ENCODE measurements at regions not wholly inside any gene's neighbourhood (a gene's known extent, or its start where the extent isn't known, plus 50 kb on each side); places are given as distances from the start of the nearest gene placed in this dataset.

DNA sequence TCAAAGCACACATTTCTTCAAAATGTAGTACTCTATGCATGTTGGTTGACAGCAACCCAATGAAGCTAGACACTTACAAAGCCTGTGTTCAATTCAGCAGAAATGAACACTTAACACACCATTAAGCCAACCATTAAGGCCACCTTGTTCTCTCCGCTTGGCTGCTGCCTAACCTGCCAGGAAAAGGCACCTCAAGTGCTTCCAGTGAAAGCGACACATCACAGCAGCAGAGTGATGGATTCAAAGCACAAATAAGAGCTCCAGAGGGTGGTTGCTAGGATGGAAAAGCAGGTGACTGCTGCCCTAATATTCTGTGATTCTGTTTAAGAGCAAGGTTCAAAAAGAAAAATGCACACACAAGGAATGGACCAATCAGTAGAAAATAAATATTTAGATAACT lies 81.5 kb upstream of the GNAI1 start:
- Histone ChIP-seq H3K36me3 (ENCODE audit: control insufficient read depth in 3 of 3, insufficient read depth in 2 of 3, low read depth in 1 of 3, low read length in 3 of 3) (no peaks in the 10 kb centered on the region), H3K4me3 (ENCODE audit: low read depth in 1 of 3, low read length in 3 of 3) (no peak overlapping the region), H3K27me3 (ENCODE audit: control insufficient read depth in 3 of 3, insufficient read depth in 3 of 3, low read length in 3 of 3) (no peaks in the 10 kb centered on the region), H3K9me3 (ENCODE audit: control insufficient read depth in 2 of 2, insufficient read depth in 1 of 2, low read depth in 1 of 2, low read length in 1 of 2) (peaks cover 0 to 5% of the 10 kb centered on the region in 2 donors), H3K27ac (ENCODE audit: low read depth in 1 of 3, low read length in 2 of 3) (no peak overlapping the region), H3K4me1 (ENCODE audit: control insufficient read depth in 3 of 3, insufficient read depth in 2 of 3, low read depth in 1 of 3, low read length in 2 of 3) (no peaks in the 10 kb centered on the region)
- 77 to 82% (median 81%) methylated on average over 2 of the region's 2 CpGs for WGBS, 3 donors
- DNase-seq (peak in 1 of 2 donors; percentile 5), FAIRE-seq (no peak)

GRCh38 chr7:80047856-80048459 lies 86.7 kb upstream of the GNAI1 start:
- Histone ChIP-seq H3K36me3 (ENCODE audit: control insufficient read depth in 3 of 3, insufficient read depth in 2 of 3, low read depth in 1 of 3, low read length in 3 of 3) (no peaks in the 10 kb centered on the region), H3K9me3 (ENCODE audit: control insufficient read depth in 2 of 2, insufficient read depth in 1 of 2, low read depth in 1 of 2, low read length in 1 of 2) (peaks cover 0 to 15% of the 10 kb centered on the region in 2 donors), H3K4me3 (ENCODE audit: low read depth in 1 of 3, low read length in 3 of 3) (no peak overlapping the region), H3K27me3 (ENCODE audit: control insufficient read depth in 3 of 3, insufficient read depth in 3 of 3, low read length in 3 of 3) (no peaks in the 10 kb centered on the region), H3K27ac (ENCODE audit: low read depth in 1 of 3, low read length in 2 of 3) (no peak overlapping the region), H3K4me1 (ENCODE audit: control insufficient read depth in 3 of 3, insufficient read depth in 2 of 3, low read depth in 1 of 3, low read length in 2 of 3) (no peaks in the 10 kb centered on the region)
- FAIRE-seq (no peak), DNase-seq (no peak)
- 8 to 38% (median 15%) methylated on average over 1 of the region's 1 CpG for WGBS, 3 donors

- H3K9me3 ChIP-seq (ENCODE audit: control insufficient read depth in 2 of 2, insufficient read depth in 1 of 2, low read depth in 1 of 2, low read length in 1 of 2): peaks cover 0 to 15% of the 10 kb centered on the region in 2 donors
- no peaks in the 10 kb centered on the region for H3K27me3 ChIP-seq (ENCODE audit: control insufficient read depth in 3 of 3, insufficient read depth in 3 of 3, low read length in 3 of 3)
- DNase-seq (no peak), FAIRE-seq (no peak)
- no peak overlapping the region for H3K4me3 ChIP-seq (ENCODE audit: low read depth in 1 of 3, low read length in 3 of 3)
- no peaks in the 10 kb centered on the region for H3K36me3 ChIP-seq (ENCODE audit: control insufficient read depth in 3 of 3, insufficient read depth in 2 of 3, low read depth in 1 of 3, low read length in 3 of 3)
- no peak overlapping the region for H3K27ac ChIP-seq (ENCODE audit: low read depth in 1 of 3, low read length in 2 of 3)
- H3K4me1 ChIP-seq (ENCODE audit: control insufficient read depth in 3 of 3, insufficient read depth in 2 of 3, low read depth in 1 of 3, low read length in 2 of 3): no peaks in the 10 kb centered on the region
- 61 to 92% (median 86%) methylated on average over 1 of the region's 1 CpG for WGBS, 3 donors
Observed at GRCh38 chr7:80047032-80047431, 87.6 kb upstream of the GNAI1 start.

DNA sequence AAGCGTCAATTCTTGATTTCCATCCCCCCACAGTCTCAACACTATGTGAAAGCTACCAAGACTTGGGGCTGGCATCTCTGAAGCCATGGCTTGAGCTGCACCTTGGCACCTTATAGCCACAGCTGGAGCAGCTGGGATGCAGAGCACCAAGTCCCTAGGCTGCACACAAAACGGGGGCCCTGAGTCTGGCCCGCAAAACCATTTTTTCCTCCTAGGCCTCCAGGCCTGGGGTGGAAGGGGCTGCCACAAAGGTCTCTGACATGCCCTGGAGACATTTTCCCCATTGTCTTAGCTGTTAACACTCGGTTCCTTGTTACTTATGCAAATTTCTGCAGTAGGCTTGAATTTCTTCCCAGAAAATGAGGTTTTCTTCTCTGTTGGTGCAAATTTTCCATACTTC lies 89.8 kb upstream of the GNAI1 start:
- Histone ChIP-seq H3K27ac (ENCODE audit: low read depth in 1 of 3, low read length in 2 of 3) (no peak overlapping the region), H3K9me3 (ENCODE audit: control insufficient read depth in 2 of 2, insufficient read depth in 1 of 2, low read depth in 1 of 2, low read length in 1 of 2) (peaks cover 0 to 15% of the 10 kb centered on the region in 2 donors), H3K27me3 (ENCODE audit: control insufficient read depth in 3 of 3, insufficient read depth in 3 of 3, low read length in 3 of 3) (no peaks in the 10 kb centered on the region), H3K36me3 (ENCODE audit: control insufficient read depth in 3 of 3, insufficient read depth in 2 of 3, low read depth in 1 of 3, low read length in 3 of 3) (no peaks in the 10 kb centered on the region), H3K4me3 (ENCODE audit: low read depth in 1 of 3, low read length in 3 of 3) (no peak overlapping the region), H3K4me1 (ENCODE audit: control insufficient read depth in 3 of 3, insufficient read depth in 2 of 3, low read depth in 1 of 3, low read length in 2 of 3) (no peaks in the 10 kb centered on the region)
- DNase-seq: no peak
- no peak for FAIRE-seq
- WGBS, 3 donors: 80 to 91% (median 89%) methylated on average over 4 of the region's 4 CpGs

GRCh38 chr7:80040752-80041151 lies 93.9 kb upstream of the GNAI1 start:
- 60 to 86% (median 67%) methylated on average over 3 of the region's 3 CpGs for WGBS, 3 donors
- Histone ChIP-seq H3K27ac (ENCODE audit: low read depth in 1 of 3, low read length in 2 of 3) (no peak overlapping the region), H3K27me3 (ENCODE audit: control insufficient read depth in 3 of 3, insufficient read depth in 3 of 3, low read length in 3 of 3) (no peaks in the 10 kb centered on the region), H3K4me3 (ENCODE audit: low read depth in 1 of 3, low read length in 3 of 3) (no peak overlapping the region), H3K4me1 (ENCODE audit: control insufficient read depth in 3 of 3, insufficient read depth in 2 of 3, low read depth in 1 of 3, low read length in 2 of 3) (no peaks in the 10 kb centered on the region), H3K9me3 (ENCODE audit: control insufficient read depth in 2 of 2, insufficient read depth in 1 of 2, low read depth in 1 of 2, low read length in 1 of 2) (peaks cover 0 to 10% of the 10 kb centered on the region in 2 donors), H3K36me3 (ENCODE audit: control insufficient read depth in 3 of 3, insufficient read depth in 2 of 3, low read depth in 1 of 3, low read length in 3 of 3) (no peaks in the 10 kb centered on the region)
- FAIRE-seq: no peak
- DNase-seq: no peak

GRCh38 chr7:80040335-80040734 lies 94.3 kb upstream of the GNAI1 start:
- Histone ChIP-seq H3K36me3 (ENCODE audit: control insufficient read depth in 3 of 3, insufficient read depth in 2 of 3, low read depth in 1 of 3, low read length in 3 of 3) (no peaks in the 10 kb centered on the region), H3K27ac (ENCODE audit: low read depth in 1 of 3, low read length in 2 of 3) (no peak overlapping the region), H3K27me3 (ENCODE audit: control insufficient read depth in 3 of 3, insufficient read depth in 3 of 3, low read length in 3 of 3) (no peaks in the 10 kb centered on the region), H3K4me1 (ENCODE audit: control insufficient read depth in 3 of 3, insufficient read depth in 2 of 3, low read depth in 1 of 3, low read length in 2 of 3) (no peaks in the 10 kb centered on the region), H3K9me3 (ENCODE audit: control insufficient read depth in 2 of 2, insufficient read depth in 1 of 2, low read depth in 1 of 2, low read length in 1 of 2) (peaks cover 0 to 10% of the 10 kb centered on the region in 2 donors), H3K4me3 (ENCODE audit: low read depth in 1 of 3, low read length in 3 of 3) (no peak overlapping the region)
- DNase-seq (no peak), FAIRE-seq (no peak)
- WGBS, 3 donors: 73 to 87% (median 85%) methylated on average over 2 of the region's 2 CpGs

DNA sequence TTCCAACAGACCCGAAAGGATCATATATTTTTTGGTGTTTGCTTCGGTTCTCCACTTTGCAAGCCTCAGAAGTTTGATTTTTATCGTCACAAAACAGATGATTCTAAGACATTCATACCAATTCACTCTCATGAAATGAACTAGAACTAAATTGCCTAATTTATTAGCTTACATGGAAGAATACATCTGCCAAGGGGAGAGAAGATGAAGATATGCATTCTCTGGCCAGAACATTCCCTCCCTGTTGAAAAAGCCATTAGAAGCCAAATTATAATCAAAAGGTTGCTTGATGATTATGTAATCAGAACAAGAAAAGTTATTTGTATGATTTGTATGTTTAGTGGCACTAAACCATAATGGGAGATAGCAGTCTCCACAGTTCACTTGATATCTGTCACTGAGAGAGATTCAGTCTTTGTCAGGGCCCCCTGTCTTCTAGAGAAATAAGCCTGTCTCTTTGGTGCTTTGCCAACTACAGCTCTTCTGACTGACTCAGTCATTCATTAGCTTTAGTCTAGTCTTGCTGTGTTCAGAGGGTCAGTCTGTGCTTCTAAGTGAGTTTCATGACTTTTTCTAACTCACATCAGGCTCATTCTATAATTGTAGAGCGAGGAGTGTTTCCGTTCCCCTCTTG lies 95.3 kb upstream of the GNAI1 start:
- FAIRE-seq: no peak
- DNase-seq: no peak
- H3K27me3 ChIP-seq (ENCODE audit: control insufficient read depth in 3 of 3, insufficient read depth in 3 of 3, low read length in 3 of 3): no peaks in the 10 kb centered on the region
- no peak overlapping the region for H3K4me3 ChIP-seq (ENCODE audit: low read depth in 1 of 3, low read length in 3 of 3)
- no peaks in the 10 kb centered on the region for H3K4me1 ChIP-seq (ENCODE audit: control insufficient read depth in 3 of 3, insufficient read depth in 2 of 3, low read depth in 1 of 3, low read length in 2 of 3)
- no peak overlapping the region for H3K27ac ChIP-seq (ENCODE audit: low read depth in 1 of 3, low read length in 2 of 3)
- peaks cover 0 to 5% of the 10 kb centered on the region in 2 donors for H3K9me3 ChIP-seq (ENCODE audit: control insufficient read depth in 2 of 2, insufficient read depth in 1 of 2, low read depth in 1 of 2, low read length in 1 of 2)
- H3K36me3 ChIP-seq (ENCODE audit: control insufficient read depth in 3 of 3, insufficient read depth in 2 of 3, low read depth in 1 of 3, low read length in 3 of 3): no peaks in the 10 kb centered on the region
- WGBS, 3 donors: 73 to 86% (median 83%) methylated on average over 5 of the region's 5 CpGs

DNA sequence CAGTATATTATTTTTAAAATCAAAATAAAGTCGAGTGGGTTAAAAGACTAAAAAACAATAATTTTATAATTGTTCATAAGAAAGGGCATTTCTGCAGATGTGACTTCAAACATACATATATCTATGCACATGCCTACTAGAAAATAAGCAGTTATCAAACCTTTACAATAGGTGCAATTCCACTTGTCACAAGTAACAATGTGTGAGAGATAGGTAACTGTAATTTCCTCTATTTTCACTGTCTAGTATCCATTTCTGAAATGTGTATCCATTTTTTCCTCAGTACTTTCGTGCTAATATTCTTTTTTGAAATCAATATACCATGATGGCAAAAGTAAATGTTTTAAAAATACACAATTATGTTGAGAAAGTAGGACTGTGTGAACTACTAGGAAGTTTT lies 96.9 kb upstream of the GNAI1 start:
- DNase-seq (no peak), FAIRE-seq (no peak)
- no peaks in the 10 kb centered on the region for H3K36me3 ChIP-seq (ENCODE audit: control insufficient read depth in 3 of 3, insufficient read depth in 2 of 3, low read depth in 1 of 3, low read length in 3 of 3)
- H3K4me1 ChIP-seq (ENCODE audit: control insufficient read depth in 3 of 3, insufficient read depth in 2 of 3, low read depth in 1 of 3, low read length in 2 of 3): no peaks in the 10 kb centered on the region
- no peaks in the 10 kb centered on the region for H3K9me3 ChIP-seq (ENCODE audit: control insufficient read depth in 2 of 2, insufficient read depth in 1 of 2, low read depth in 1 of 2, low read length in 1 of 2)
- no peak overlapping the region for H3K27ac ChIP-seq (ENCODE audit: low read depth in 1 of 3, low read length in 2 of 3)
- no peak overlapping the region for H3K4me3 ChIP-seq (ENCODE audit: low read depth in 1 of 3, low read length in 3 of 3)
- 70 to 75% (median 73%) methylated on average over 2 of the region's 2 CpGs for WGBS, 3 donors
- no peaks in the 10 kb centered on the region for H3K27me3 ChIP-seq (ENCODE audit: control insufficient read depth in 3 of 3, insufficient read depth in 3 of 3, low read length in 3 of 3)

DNA sequence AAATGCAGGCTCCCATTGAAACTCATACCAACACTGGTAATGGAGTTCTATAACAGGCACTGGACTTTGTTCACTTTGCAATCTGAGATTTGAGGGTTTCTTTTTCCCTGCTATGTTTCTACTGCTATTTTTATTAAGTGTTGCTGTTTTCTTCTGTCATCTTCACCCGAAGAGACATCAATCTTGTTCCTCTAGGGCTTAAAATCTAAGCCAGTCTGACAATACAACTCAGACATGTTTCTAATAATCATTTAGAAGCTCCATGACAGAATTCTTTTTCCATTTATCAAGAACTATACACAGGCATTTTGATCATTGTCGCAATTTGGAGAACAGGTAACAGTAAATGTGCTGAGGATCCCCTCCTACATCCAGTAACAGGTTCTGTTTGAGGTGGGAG lies 98.5 kb upstream of the GNAI1 start:
- Histone ChIP-seq H3K9me3 (ENCODE audit: control insufficient read depth in 2 of 2, insufficient read depth in 1 of 2, low read depth in 1 of 2, low read length in 1 of 2) (no peaks in the 10 kb centered on the region), H3K27ac (ENCODE audit: low read depth in 1 of 3, low read length in 2 of 3) (no peak overlapping the region), H3K4me3 (ENCODE audit: low read depth in 1 of 3, low read length in 3 of 3) (no peak overlapping the region), H3K27me3 (ENCODE audit: control insufficient read depth in 3 of 3, insufficient read depth in 3 of 3, low read length in 3 of 3) (no peaks in the 10 kb centered on the region), H3K4me1 (ENCODE audit: control insufficient read depth in 3 of 3, insufficient read depth in 2 of 3, low read depth in 1 of 3, low read length in 2 of 3) (no peaks in the 10 kb centered on the region), H3K36me3 (ENCODE audit: control insufficient read depth in 3 of 3, insufficient read depth in 2 of 3, low read depth in 1 of 3, low read length in 3 of 3) (no peaks in the 10 kb centered on the region)
- WGBS, 3 donors: 41 to 65% (median 43%) methylated on average over 2 of the region's 2 CpGs
- no peak for FAIRE-seq
- DNase-seq: peak in 1 of 2 donors; percentile 6

Data from small intestine (tissue), 7 donors.